ENCODE measurements at regions not wholly inside any gene's neighbourhood (a gene's known extent, or its start where the extent isn't known, plus 50 kb on each side); places are given as distances from the start of the nearest gene placed in this dataset.

GRCh38 chr15:79204886-79205675 is 77.4 kb upstream of the ANKRD34C start:
- DNase-seq (ENCODE audit: low spot score), result no peak
- no peak for TF ChIP-seq CTCF (IDR thresholded peaks at IDR 0.05; ENCODE audit: extremely low read depth, insufficient read depth, missing control alignments)
- in situ Hi-C loops (cut with MboI; ENCODE audit: low pct_unique_long_range_greater_than_20kb, low sequenced_read_pairs, unreplicated experiment), result no loop called here

- DNase-seq (ENCODE audit: low spot score), result no peak
- TF ChIP-seq CTCF (IDR thresholded peaks at IDR 0.05; ENCODE audit: extremely low read depth, insufficient read depth, missing control alignments), result no peak
- in situ Hi-C loops (cut with MboI; ENCODE audit: low pct_unique_long_range_greater_than_20kb, low sequenced_read_pairs, unreplicated experiment), result no loop called here
Observed at GRCh38 chr15:79198461-79198860, 84.1 kb upstream of the ANKRD34C start.

- no peak for DNase-seq (ENCODE audit: low spot score)
- in situ Hi-C loops (cut with MboI; ENCODE audit: low pct_unique_long_range_greater_than_20kb, low sequenced_read_pairs, unreplicated experiment), result no loop called here
- TF ChIP-seq CTCF (IDR thresholded peaks at IDR 0.05; ENCODE audit: extremely low read depth, insufficient read depth, missing control alignments), result no peak
Observed at GRCh38 chr15:79197285-79197684, 85.2 kb upstream of the ANKRD34C start.

- DNase-seq (ENCODE audit: low spot score), result no peak
- in situ Hi-C loops (cut with MboI; ENCODE audit: low pct_unique_long_range_greater_than_20kb, low sequenced_read_pairs, unreplicated experiment), result no loop called here
- TF ChIP-seq CTCF (IDR thresholded peaks at IDR 0.05; ENCODE audit: extremely low read depth, insufficient read depth, missing control alignments), result peak; percentile 2
Observed at GRCh38 chr15:79195802-79196201, 86.7 kb upstream of the ANKRD34C start.

- in situ Hi-C loops (cut with MboI; ENCODE audit: low pct_unique_long_range_greater_than_20kb, low sequenced_read_pairs, unreplicated experiment), result no loop called here
- no peak for TF ChIP-seq CTCF (IDR thresholded peaks at IDR 0.05; ENCODE audit: extremely low read depth, insufficient read depth, missing control alignments)
- no peak for DNase-seq (ENCODE audit: low spot score)
Observed at GRCh38 chr15:79195239-79195638, 87.3 kb upstream of the ANKRD34C start.

- TF ChIP-seq CTCF (IDR thresholded peaks at IDR 0.05; ENCODE audit: extremely low read depth, insufficient read depth, missing control alignments), result no peak
- DNase-seq (ENCODE audit: low spot score), result no peak
- in situ Hi-C loops (cut with MboI; ENCODE audit: low pct_unique_long_range_greater_than_20kb, low sequenced_read_pairs, unreplicated experiment), result no loop called here
Observed at GRCh38 chr15:79194386-79194785, 88.1 kb upstream of the ANKRD34C start.
